HL-60 (cell line): ENCODE measurements at regions not wholly inside any gene's neighbourhood (a gene's known extent, or its start where the extent isn't known, plus 50 kb on each side); places are given as distances from the start of the nearest gene placed in this dataset.
"Not testable (repeated sequence)": the region's sequence is repeated elsewhere in the genome, so short reads cannot be mapped to it uniquely, and the experiment has no call there.

Source experiments
- DNase-seq, 2 experiments: peaks; one replicate each; pipeline ENCODE4 v3.0.0-alpha.2; 2010 to 2020; ENCODE audit warnings: low read depth in 1 of 2, low spot score in 1 of 2
- H3K27ac ChIP-seq: fragments of 250-450 bp; sonication (Bioruptor Pico); replicated peaks from 2 replicates; pipeline ENCODE4 v1.5.1; 2020; ENCODE audit warnings: mild to moderate bottlenecking, moderate library complexity
- H3K27me3 ChIP-seq: fragments of 250-450 bp; sonication (Bioruptor Pico); 2 replicates; pipeline ENCODE4 v1.5.1; 2021; ENCODE audit warnings: mild to moderate bottlenecking, moderate library complexity; ENCODE audit not compliant: insufficient read depth, poor library complexity, severe bottlenecking
- H3K4me3 ChIP-seq: replicated peaks from 2 replicates; pipeline ENCODE4 v1.5.1; 2011; ENCODE audit warnings: mild to moderate bottlenecking, control low read depth, low read length; ENCODE audit not compliant: insufficient read depth
- GABPA ChIP-seq: IDR thresholded peaks from 2 replicates; pipeline ENCODE4 v1.6.1; 2012; ENCODE audit warnings: low read depth
- POLR2AphosphoS5 ChIP-seq: IDR thresholded peaks from 2 replicates; pipeline ENCODE4 v1.6.1; 2012; ENCODE audit warnings: low read depth
- SPI1 ChIP-seq: IDR thresholded peaks from 2 replicates; pipeline ENCODE4 v1.6.1; 2012; ENCODE audit warnings: low read depth, mild to moderate bottlenecking, borderline replicate concordance
- TF ChIP-seq, protein P1 (sequence below): IDR thresholded peaks from 2 replicates; pipeline ENCODE4 v1.6.1; 2012; ENCODE audit warnings: low read depth; ENCODE audit not compliant: insufficient replicate concordance
- TF ChIP-seq, protein P2 (sequence below): IDR thresholded peaks from one replicate; pipeline ENCODE4 v1.5.1; 2011; ENCODE audit warnings: low read length, control low read depth, inconsistent platforms; ENCODE audit not compliant: insufficient read depth

DNA sequence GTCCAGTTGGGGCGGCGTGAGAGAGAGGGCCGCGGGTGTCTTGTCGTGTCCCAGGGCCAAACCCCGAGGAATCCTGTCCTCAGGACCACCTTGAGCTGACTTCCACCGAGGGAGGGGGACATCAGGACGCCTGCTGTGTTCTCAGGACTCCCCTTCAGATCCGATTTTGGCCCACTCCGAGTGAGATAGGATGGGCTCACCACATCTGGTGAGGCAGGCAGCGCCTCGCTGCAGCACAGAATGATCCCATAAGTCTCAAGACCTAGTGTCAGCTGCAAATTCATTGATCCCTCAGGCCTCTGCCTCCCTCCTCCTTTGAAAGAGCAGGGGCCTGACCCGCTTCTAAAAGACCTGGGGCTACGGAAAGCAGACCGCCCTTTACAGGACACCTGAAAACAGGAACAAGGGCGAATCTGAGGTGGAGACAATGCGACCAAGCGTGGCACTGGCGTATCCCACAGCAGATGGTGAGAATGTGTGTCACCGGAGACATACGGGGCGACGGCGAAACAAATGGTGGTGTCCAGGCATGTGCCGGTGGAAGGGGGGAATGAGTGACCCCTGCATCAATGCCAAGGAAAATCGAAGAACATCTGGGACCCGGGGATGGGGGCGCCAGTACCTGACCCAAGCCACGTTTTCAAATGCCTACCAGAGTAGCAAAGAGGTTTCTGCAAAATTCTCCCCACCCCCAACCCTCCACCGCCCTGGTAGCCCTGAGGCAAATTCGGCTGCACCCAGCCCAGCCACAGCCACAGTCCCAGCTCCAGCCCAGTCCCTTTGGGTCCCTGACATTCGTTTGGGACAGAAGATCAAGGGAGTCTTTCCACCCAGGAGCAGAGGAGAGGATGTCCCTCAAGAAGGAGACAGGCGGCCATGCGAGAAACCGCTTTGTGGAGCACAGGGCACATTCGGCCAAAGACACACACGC lies 162.1 kb upstream of the ZNF337 start:
- DNase-seq = no peak
- no peak overlapping the region for H3K4me3 ChIP-seq
- peaks cover 17% of the 10 kb centered on the region for H3K27me3 ChIP-seq
- H3K27ac ChIP-seq = no peak overlapping the region
- no peak for TF ChIP-seq POLR2AphosphoS5

GRCh38 chr20:25857091-25857788 lies 160.6 kb upstream of the ZNF337 start:
- H3K27ac ChIP-seq, DNase-seq, H3K4me3 ChIP-seq: not testable (repeated sequence)
- peaks cover 17% of the 10 kb centered on the region for H3K27me3 ChIP-seq

DNA sequence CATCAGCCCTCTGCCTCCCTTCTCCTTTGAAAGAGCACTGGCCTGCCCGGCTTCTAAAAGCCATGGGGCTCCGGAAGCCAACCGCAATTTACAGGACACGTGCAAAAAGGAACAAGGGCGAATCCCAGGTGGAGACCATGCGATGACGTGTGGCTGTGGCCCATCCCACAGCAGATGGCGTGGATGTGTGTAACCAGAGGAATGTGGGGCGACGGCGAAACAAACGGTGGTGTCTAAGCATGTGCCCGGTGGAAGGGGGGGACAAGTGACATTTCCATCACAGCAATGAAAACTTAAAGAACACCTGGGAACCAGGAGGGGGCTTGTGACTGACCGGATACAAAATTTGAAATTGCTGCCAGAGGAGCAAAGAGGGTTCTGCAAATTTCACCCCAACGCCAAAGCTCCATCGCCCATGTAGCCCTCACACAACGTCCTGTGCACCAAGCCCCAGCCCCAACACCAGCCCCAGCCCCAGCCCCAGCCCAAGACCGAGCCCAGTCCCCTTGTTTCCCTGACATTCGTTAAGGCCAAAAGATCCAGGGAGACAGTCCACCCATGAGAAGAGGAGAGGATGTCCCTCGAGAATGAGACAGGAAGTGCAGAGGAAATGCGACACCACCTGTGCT lies 159.7 kb upstream of the ZNF337 start:
- H3K27ac ChIP-seq = no peak overlapping the region
- H3K4me3 ChIP-seq = no peak overlapping the region
- TF ChIP-seq, protein P1, sequence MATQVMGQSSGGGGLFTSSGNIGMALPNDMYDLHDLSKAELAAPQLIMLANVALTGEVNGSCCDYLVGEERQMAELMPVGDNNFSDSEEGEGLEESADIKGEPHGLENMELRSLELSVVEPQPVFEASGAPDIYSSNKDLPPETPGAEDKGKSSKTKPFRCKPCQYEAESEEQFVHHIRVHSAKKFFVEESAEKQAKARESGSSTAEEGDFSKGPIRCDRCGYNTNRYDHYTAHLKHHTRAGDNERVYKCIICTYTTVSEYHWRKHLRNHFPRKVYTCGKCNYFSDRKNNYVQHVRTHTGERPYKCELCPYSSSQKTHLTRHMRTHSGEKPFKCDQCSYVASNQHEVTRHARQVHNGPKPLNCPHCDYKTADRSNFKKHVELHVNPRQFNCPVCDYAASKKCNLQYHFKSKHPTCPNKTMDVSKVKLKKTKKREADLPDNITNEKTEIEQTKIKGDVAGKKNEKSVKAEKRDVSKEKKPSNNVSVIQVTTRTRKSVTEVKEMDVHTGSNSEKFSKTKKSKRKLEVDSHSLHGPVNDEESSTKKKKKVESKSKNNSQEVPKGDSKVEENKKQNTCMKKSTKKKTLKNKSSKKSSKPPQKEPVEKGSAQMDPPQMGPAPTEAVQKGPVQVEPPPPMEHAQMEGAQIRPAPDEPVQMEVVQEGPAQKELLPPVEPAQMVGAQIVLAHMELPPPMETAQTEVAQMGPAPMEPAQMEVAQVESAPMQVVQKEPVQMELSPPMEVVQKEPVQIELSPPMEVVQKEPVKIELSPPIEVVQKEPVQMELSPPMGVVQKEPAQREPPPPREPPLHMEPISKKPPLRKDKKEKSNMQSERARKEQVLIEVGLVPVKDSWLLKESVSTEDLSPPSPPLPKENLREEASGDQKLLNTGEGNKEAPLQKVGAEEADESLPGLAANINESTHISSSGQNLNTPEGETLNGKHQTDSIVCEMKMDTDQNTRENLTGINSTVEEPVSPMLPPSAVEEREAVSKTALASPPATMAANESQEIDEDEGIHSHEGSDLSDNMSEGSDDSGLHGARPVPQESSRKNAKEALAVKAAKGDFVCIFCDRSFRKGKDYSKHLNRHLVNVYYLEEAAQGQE = no peak
- no peak for TF ChIP-seq SPI1
- TF ChIP-seq GABPA = no peak
- TF ChIP-seq POLR2AphosphoS5 = no peak
- TF ChIP-seq, protein P2, sequence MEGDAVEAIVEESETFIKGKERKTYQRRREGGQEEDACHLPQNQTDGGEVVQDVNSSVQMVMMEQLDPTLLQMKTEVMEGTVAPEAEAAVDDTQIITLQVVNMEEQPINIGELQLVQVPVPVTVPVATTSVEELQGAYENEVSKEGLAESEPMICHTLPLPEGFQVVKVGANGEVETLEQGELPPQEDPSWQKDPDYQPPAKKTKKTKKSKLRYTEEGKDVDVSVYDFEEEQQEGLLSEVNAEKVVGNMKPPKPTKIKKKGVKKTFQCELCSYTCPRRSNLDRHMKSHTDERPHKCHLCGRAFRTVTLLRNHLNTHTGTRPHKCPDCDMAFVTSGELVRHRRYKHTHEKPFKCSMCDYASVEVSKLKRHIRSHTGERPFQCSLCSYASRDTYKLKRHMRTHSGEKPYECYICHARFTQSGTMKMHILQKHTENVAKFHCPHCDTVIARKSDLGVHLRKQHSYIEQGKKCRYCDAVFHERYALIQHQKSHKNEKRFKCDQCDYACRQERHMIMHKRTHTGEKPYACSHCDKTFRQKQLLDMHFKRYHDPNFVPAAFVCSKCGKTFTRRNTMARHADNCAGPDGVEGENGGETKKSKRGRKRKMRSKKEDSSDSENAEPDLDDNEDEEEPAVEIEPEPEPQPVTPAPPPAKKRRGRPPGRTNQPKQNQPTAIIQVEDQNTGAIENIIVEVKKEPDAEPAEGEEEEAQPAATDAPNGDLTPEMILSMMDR = no peak
- no peak for DNase-seq
- peaks cover 12% of the 10 kb centered on the region for H3K27me3 ChIP-seq

DNA sequence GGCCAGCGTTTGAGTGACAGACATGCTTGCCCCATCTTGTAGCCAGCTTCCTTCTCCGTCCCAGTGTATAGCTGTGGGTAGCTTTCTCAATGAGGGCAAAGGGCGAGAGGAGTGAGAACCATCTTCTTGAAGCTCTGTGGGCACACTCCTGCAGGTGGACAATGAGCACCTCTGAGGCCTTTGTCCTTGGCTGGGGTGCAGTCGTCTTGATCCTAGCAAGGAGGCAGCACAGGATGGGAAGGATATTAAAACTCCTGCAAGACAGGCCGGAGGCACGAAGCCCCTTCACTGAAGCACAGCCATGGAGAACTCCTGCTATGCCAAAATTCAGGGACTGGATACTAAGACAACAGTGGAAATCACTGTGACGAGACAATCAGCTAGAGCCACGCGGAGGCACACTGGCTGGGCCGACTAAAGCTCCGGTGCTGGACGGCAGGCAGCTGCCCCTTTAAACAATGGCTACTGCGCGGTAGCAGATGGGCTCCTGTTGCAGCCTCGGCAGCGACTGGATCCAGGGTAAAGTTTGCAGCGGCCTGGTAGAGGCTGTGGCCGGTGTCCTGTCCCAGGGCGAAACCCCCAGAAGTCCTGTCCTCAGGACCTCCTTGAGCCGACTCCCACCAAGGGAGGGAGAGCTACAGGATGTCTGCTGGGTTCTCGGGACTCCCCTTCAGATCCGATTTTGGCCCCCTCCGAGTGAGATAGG lies 159.0 kb upstream of the ZNF337 start:
- H3K27ac ChIP-seq, DNase-seq, H3K4me3 ChIP-seq: not testable (repeated sequence)
- H3K27me3 ChIP-seq = peaks cover 12% of the 10 kb centered on the region

- not testable (repeated sequence) for H3K27ac ChIP-seq, H3K27me3 ChIP-seq, H3K4me3 ChIP-seq, DNase-seq
These were observed 158.0 kb upstream of the ZNF337 start for GRCh38 chr20:25854666-25855065.

DNA sequence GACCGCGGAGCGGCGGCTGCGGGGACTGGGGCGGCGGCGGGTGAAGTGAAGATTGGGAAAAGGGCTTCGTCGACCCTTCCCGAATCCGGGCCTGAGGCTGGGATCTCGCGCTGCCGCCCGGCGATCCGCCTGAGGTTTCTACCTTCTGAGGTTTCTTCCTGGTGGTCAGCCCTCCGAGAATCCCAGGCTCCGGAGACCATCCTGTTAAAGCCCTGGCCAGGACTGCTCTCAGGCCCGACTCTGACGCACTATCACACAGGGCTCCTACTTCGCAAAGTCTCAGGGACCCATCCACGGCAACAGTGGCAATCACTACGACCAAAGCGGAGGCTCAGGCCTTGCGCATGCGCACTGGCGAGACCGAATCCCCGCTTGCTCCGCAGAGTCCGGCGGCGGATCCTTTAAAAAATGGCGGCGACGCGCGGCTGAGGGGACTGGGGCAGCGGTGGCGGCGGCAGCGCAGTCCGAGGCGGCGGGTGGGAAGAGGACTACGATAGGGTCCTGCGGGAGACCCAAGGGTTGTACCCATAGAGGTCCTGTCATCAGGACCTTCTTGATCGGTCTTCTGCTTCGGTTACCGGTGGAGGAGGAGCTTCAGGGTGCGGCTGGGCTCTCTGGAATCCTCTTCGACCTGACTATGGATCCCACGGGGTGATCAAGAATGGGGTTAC lies 157.2 kb upstream of the ZNF337 start:
- H3K27ac ChIP-seq, H3K27me3 ChIP-seq: not testable (repeated sequence)
- H3K4me3 ChIP-seq = peak overlapping the region; percentile 47
- DNase-seq = peak; percentile 28 to 75

DNA sequence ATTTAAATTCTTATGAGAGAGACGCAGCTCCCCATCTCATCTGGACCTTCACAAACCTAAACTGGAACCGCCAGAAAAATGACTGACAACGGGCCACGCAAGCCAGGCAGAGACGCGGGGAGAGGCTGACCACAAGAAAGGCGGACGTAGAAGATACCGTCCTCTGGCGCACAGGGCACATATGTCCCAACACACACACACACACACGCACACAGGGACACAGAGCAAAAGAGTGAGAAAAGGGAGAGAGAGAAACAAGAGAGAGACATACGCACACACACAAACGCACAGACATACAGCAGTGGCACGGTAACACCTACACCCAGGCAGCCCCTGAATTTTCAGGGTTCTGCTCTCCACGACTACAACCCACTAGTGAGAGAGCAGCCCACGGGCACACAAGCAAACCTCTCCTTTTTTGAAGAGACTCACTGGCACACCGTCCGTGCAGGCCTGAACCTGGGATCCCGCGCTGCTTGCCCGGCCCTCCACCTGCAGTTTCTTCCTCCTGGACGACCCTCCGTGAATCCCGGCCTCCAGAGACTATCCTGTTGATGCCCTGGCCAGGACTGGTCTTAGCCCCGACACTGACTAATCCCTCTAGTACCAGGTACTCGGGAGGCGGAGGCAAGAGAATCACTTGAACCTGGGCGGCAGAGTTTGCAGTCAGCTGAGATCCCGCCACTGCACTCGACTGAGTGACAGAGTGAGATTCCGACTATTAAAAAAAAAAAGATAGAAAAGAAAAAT lies 156.5 kb upstream of the ZNF337 start:
- not testable (repeated sequence) for H3K27me3 ChIP-seq, DNase-seq, H3K27ac ChIP-seq
- peak overlapping the region; percentile 47 for H3K4me3 ChIP-seq

DNA sequence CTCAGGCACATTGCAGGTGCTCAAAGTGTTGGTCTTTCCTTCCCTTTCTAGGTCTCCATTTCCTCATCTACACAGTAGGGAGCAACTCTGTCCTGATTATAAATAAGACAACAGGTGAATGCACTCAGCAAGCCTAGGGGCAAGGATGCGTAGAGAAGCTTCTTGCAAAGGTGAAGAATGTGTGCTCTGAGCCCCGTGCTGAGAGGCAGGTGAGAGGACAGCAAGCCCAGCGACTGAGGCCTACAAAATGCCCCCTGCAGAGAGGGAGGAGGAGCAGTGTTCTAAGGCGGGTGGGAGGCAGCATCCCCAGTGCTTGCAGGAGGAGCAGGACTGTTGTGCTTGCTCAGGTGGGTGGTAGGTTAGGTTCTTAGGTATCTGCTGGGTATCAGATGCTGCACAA lies 153.5 kb upstream of the ZNF337 start:
- H3K27me3 ChIP-seq, H3K27ac ChIP-seq, DNase-seq, H3K4me3 ChIP-seq: not testable (repeated sequence)
